ENCODE measurements at regions not wholly inside any gene's neighbourhood (a gene's known extent, or its start where the extent isn't known, plus 50 kb on each side); places are given as distances from the start of the nearest gene placed in this dataset.
"Not testable (repeated sequence)": the region's sequence is repeated elsewhere in the genome, so short reads cannot be mapped to it uniquely, and the experiment has no call there.

- not testable (repeated sequence) for TF ChIP-seq POLR2A, CTCF (IDR thresholded peaks at IDR 0.05)
Observed at GRCh38 chrX:76774912-76775311, 347.4 kb downstream of the MAGEE1 start.

Measured in adrenal gland (tissue), 5 donors.